ENCODE measurements at regions not wholly inside any gene's neighbourhood (a gene's known extent, or its start where the extent isn't known, plus 50 kb on each side); places are given as distances from the start of the nearest gene placed in this dataset.

- DNase-seq (ENCODE audit: low read depth), result no peak
- ChIA-PET CTCF (no interaction called here), POLR2A (no interaction called here)
- Histone ChIP-seq H3K27me3 (ENCODE audit: control insufficient read depth, insufficient read depth, low read length) (no peaks in the 10 kb centered on the region), H3K36me3 (ENCODE audit: control insufficient read depth, insufficient read depth, low read length) (no peaks in the 10 kb centered on the region), H3K4me3 (ENCODE audit: low read depth, low read length) (no peak overlapping the region)
- no peak for TF ChIP-seq CTCF (IDR thresholded peaks at IDR 0.05; ENCODE audit: insufficient read depth, low read depth, low read length)
Measured at GRCh38 chr7:22658031-22658430, 69.0 kb upstream of the IL6 start.

- ChIA-PET CTCF (no interaction called here), POLR2A (no interaction called here)
- DNase-seq (ENCODE audit: low read depth), result no peak
- H3K36me3 ChIP-seq (ENCODE audit: control insufficient read depth, insufficient read depth, low read length), result no peaks in the 10 kb centered on the region
- TF ChIP-seq CTCF (IDR thresholded peaks at IDR 0.05; ENCODE audit: insufficient read depth, low read depth, low read length), result no peak
- no peaks in the 10 kb centered on the region for H3K27me3 ChIP-seq (ENCODE audit: control insufficient read depth, insufficient read depth, low read length)
- no peak overlapping the region for H3K4me3 ChIP-seq (ENCODE audit: low read depth, low read length)
Measured at GRCh38 chr7:22657479-22657878, 69.5 kb upstream of the IL6 start.

DNA sequence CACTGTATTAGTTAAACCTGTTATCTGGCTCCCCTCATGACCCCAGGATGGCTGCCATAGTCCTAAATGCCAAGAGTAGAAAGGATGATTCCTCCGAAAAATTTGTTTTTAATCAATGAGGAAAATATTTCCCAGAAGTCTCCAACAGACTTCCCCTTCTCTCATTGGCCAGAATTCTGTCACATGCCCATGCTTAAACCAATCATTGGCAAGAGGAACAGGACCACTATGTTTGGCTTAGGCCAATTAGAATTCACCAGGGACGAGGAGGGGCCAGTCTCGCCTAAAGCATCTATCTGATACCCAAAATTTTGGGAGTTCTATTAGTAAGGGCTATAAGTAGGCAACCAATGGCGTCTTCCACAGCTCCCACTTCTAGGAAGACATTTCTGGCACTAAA lies 71.2 kb upstream of the IL6 start:
- TF ChIP-seq CTCF (IDR thresholded peaks at IDR 0.05; ENCODE audit: insufficient read depth, low read depth, low read length), result no peak
- CTCF ChIA-PET, result interaction anchor here (0.6 to 1.2 kb wide), 2 partner anchors 11 to 209 kb away, joined by 3 read pairs; no protein-coding TSS in a partner anchor
- Histone ChIP-seq H3K27me3 (ENCODE audit: control insufficient read depth, insufficient read depth, low read length) (no peaks in the 10 kb centered on the region), H3K4me3 (ENCODE audit: low read depth, low read length) (no peak overlapping the region), H3K36me3 (ENCODE audit: control insufficient read depth, insufficient read depth, low read length) (no peaks in the 10 kb centered on the region)
- no peak for DNase-seq (ENCODE audit: low read depth)
- POLR2A ChIA-PET, result no interaction called here

DNA sequence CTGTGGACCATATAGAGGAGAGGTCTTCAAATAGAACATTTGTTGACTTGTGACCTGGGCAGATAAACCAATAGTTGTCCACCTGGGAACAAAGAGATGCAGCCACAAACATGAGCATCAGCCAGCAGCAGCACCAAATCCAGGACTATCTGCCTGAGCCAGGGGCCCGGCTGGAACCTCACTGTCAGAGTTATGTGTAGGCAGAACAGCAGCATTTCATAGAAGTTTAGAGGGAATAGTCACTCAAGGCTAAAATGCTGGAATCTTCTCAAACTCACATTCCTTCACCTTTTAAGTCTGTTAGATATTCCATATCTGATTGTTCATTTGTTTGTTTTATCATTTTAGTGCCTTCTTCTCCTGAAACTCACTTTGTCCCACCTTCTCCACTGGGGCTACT lies 72.2 kb upstream of the IL6 start:
- Histone ChIP-seq H3K4me3 (ENCODE audit: low read depth, low read length) (no peak overlapping the region), H3K27me3 (ENCODE audit: control insufficient read depth, insufficient read depth, low read length) (no peaks in the 10 kb centered on the region), H3K36me3 (ENCODE audit: control insufficient read depth, insufficient read depth, low read length) (no peaks in the 10 kb centered on the region)
- POLR2A ChIA-PET, result no interaction called here
- no peak for TF ChIP-seq CTCF (IDR thresholded peaks at IDR 0.05; ENCODE audit: insufficient read depth, low read depth, low read length)
- no peak for DNase-seq (ENCODE audit: low read depth)
- CTCF ChIA-PET, result interaction anchor here (1.8 kb wide), 1 partner anchor 71 kb away, joined by 6 read pairs; the partner anchor contains the start of gene IL6

DNA sequence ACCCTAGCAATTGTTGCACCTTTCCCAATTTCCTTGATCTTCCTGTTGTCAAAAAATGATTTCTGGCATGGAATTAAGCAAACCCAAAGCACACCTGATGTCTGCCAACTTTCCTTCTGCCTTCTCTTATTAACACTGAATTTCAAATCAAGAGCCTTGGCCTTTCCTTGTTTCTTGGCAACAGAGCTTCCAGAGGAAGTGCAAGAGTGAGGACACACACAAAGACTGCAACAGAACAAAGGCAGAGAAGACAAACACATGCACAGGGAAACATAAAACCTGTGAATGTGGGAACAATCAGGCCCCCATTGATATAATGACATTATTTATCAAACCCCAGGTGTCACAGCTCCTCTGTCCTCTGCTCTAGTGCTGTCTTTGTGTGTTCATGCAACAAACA lies 73.0 kb upstream of the IL6 start:
- ChIA-PET POLR2A (no interaction called here), CTCF (interaction anchor here (1.8 kb wide), 1 partner anchor 72 kb away, joined by 6 read pairs; the partner anchor contains the start of gene IL6)
- DNase-seq (ENCODE audit: low read depth), result no peak
- Histone ChIP-seq H3K36me3 (ENCODE audit: control insufficient read depth, insufficient read depth, low read length) (no peaks in the 10 kb centered on the region), H3K27me3 (ENCODE audit: control insufficient read depth, insufficient read depth, low read length) (no peaks in the 10 kb centered on the region), H3K4me3 (ENCODE audit: low read depth, low read length) (no peak overlapping the region)
- no peak for TF ChIP-seq CTCF (IDR thresholded peaks at IDR 0.05; ENCODE audit: insufficient read depth, low read depth, low read length)

Data from BJ (cell line).